LNCAP (cell line): ENCODE measurements at regions not wholly inside any gene's neighbourhood (a gene's known extent, or its start where the extent isn't known, plus 50 kb on each side); places are given as distances from the start of the nearest gene placed in this dataset.

Experiments
- TF ChIP-seq, protein P1 (sequence below): fragments of 450-650 bp; IDR thresholded peaks from 2 replicates; pipeline ENCODE4 v1.5.1; 2017; ENCODE audit warnings: mild to moderate bottlenecking

DNA sequence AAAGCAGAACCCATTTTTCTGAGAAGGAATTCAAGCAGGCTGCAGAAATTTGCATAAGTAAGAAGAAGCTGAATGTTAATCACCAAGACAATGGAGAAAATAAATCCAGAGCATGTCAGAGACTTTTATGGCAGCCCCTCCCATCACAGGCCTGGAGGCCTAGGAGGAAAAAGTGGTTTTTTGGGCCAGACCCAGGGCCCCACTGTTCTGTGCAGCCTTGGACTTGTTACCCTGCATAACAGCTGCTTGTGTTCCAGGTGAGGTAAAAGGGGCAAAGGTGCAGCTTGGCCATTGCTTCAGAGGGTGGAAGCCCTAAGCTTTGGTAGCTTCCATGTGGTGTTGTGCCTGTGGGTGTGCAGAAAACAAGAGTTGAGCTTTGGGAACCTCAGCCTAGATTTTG, 1516.2 kb upstream of the PCDH10 start:
- TF ChIP-seq, protein P1, sequence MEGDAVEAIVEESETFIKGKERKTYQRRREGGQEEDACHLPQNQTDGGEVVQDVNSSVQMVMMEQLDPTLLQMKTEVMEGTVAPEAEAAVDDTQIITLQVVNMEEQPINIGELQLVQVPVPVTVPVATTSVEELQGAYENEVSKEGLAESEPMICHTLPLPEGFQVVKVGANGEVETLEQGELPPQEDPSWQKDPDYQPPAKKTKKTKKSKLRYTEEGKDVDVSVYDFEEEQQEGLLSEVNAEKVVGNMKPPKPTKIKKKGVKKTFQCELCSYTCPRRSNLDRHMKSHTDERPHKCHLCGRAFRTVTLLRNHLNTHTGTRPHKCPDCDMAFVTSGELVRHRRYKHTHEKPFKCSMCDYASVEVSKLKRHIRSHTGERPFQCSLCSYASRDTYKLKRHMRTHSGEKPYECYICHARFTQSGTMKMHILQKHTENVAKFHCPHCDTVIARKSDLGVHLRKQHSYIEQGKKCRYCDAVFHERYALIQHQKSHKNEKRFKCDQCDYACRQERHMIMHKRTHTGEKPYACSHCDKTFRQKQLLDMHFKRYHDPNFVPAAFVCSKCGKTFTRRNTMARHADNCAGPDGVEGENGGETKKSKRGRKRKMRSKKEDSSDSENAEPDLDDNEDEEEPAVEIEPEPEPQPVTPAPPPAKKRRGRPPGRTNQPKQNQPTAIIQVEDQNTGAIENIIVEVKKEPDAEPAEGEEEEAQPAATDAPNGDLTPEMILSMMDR: no peak

DNA sequence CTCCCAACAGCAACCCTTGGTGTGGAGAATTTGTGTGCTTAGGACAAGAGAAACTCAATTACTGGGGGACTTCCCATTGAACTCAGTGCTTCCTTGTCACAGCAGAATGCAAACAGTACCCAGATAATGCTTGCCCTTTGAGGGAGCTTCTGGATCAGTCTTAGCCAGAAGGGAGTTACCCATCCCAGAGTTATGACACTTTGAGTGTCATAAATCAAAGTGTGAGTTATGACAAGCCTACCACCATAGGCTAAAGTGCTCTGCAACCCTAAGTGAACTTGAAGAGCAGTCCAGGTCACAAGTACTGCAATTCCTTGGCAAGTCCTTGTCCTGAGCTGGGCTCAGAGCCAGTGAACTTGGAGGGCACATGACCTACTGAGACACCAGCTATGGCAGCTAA, 1513.9 kb upstream of the PCDH10 start:
- TF ChIP-seq, protein P1: no peak

GRCh38 chr4:131638781-131639180, 1510.3 kb upstream of the PCDH10 start:
- TF ChIP-seq, protein P1: no peak

GRCh38 chr4:131644619-131645018, 1504.5 kb upstream of the PCDH10 start:
- TF ChIP-seq, protein P1: peak; percentile 61

- TF ChIP-seq, protein P1: no peak
Measured at GRCh38 chr4:131649227-131649626, 1499.9 kb upstream of the PCDH10 start.

DNA sequence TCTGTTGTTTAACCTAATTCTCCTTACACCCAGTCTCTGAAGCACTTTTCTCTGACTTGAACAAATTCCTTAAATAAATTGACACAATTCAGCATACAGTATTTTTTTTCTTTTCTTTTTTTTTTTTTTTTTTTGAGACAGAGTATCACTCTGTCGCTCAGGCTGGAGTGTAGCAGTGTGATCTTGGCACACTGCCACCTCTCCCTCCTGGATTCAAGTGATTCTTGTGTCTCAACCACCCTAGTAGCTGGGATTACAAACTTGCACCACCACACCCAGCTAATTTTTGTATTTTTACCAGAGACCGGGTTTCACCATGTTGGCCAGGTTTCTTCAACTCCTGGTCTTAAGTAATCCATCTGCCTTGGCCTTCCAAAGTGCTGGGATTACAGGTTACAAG, 1498.1 kb upstream of the PCDH10 start:
- TF ChIP-seq, protein P1: no peak

DNA sequence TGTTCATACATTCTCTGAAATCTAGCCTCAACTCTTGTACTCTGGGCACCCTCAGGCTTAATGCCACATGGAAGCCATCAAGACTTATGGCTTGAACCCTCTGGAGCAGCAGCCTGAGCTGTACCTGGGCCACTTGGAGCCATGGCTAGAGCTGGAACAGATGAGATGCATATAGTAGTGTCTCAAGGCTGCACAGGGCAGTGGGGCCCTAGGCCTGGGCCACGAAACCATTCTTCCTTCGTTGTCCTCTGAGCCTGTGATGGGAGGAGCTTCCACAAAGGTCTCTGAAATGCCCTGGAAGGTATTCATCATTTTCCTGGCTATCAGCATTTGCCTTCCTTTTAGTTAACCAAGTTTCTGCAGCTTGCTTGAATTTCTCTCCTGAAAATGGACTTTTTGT, 1427.2 kb upstream of the PCDH10 start:
- TF ChIP-seq, protein P1: no peak

- TF ChIP-seq, protein P1: no peak
Measured at GRCh38 chr4:131764730-131765129, 1384.4 kb upstream of the PCDH10 start.
